Activated CD8-positive, alpha-beta memory T cell treated with anti-CD3 and anti-CD28 coated beads, Interleukin-2, amount 10 ng/mL, durations not matched to agents 7 days and 5 days (primary cell): ENCODE measurements at regions not wholly inside any gene's neighbourhood (a gene's known extent, or its start where the extent isn't known, plus 50 kb on each side); places are given as distances from the start of the nearest gene placed in this dataset.

Experiments
- ATAC-seq: fragments of 150-1000 bp; cut with Tn5 transposase; one replicate; pipeline ENCODE4 v1.10.0; 2021; ENCODE audit warnings: moderate library complexity
- CTCF ChIA-PET: fragments of 350-600 bp; sonication (Branson Sonifier 250); formaldehyde crosslinking; loops from one replicate; lab custom pipeline; 2021; ENCODE audit warnings: antibody characterized with exemption; lab: Charles Lee
- DNase-seq: peaks from one replicate; pipeline ENCODE4 v3.0.0-alpha.2; 2020
- H3K27ac Mint-ChIP-seq: one replicate; pipeline ENCODE4 v1.8.0; 2021; ENCODE audit warnings: mild to moderate bottlenecking, mixed read lengths
- H3K27me3 Mint-ChIP-seq: one replicate; pipeline ENCODE4 v1.8.0; 2021; ENCODE audit warnings: mixed read lengths
- H3K36me3 Mint-ChIP-seq: one replicate; pipeline ENCODE4 v1.8.0; 2021; ENCODE audit warnings: mild to moderate bottlenecking, mixed read lengths
- H3K4me1 Mint-ChIP-seq: one replicate; pipeline ENCODE4 v1.8.0; 2021; ENCODE audit warnings: mixed read lengths
- H3K4me3 Mint-ChIP-seq: one replicate; pipeline ENCODE4 v1.8.0; 2021; ENCODE audit warnings: mild to moderate bottlenecking, moderate library complexity, mixed read lengths
- H3K9me3 Mint-ChIP-seq: one replicate; pipeline ENCODE4 v1.8.0; 2022; ENCODE audit warnings: low read depth, mixed read lengths

DNA sequence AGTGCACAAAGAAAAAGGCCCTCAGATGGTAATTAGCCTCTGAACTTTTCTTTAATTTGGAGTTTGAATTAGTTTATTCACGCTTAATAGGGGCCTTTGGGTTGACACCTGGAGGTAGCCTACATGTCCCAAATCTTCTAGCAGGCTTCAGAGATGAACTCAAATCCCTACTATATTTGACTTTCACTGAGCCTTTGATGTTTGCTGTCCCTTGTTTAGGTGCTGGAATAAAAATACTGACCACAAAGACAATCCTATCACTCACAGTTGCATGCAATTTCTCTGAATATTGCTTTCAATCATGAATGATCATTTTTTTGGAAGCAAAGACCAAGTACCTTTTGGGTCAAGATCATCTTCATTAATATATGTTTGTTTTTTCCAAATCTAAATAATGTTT lies 564.0 kb upstream of the FANCL start:
- CTCF ChIA-PET: no interaction called here
- Mint-ChIP-seq H3K9me3 (peaks cover 4% of the 10 kb centered on the region), H3K36me3 (no peaks in the 10 kb centered on the region), H3K4me3 (no peak overlapping the region), H3K27me3 (no peaks in the 10 kb centered on the region), H3K4me1 (no peaks in the 10 kb centered on the region), H3K27ac (no peak overlapping the region)
- DNase-seq (no peak), ATAC-seq (no peak)

DNA sequence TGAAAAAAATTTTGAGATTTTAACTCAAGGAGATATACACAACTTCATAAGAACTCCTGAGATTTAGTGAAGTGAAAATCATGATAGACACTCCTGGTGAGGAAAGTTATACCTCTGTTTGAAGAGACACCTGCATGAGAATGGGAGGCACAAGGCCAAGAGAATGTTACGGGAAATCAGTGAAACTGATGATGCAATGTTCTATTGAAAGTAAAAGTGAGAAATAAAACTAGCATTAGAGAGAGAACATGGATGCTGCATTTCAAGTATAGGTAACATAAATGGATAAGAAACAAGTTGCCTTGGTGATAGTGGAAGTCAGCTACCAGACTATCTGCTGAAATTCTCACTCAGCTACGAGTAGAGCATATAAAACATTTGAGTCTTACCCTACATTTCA lies 562.1 kb upstream of the FANCL start:
- Mint-ChIP-seq H3K27me3 (no peaks in the 10 kb centered on the region), H3K4me1 (no peaks in the 10 kb centered on the region), H3K9me3 (peaks cover 4% of the 10 kb centered on the region), H3K4me3 (no peak overlapping the region), H3K27ac (no peak overlapping the region), H3K36me3 (no peaks in the 10 kb centered on the region)
- DNase-seq: no peak
- CTCF ChIA-PET: no interaction called here
- no peak for ATAC-seq

DNA sequence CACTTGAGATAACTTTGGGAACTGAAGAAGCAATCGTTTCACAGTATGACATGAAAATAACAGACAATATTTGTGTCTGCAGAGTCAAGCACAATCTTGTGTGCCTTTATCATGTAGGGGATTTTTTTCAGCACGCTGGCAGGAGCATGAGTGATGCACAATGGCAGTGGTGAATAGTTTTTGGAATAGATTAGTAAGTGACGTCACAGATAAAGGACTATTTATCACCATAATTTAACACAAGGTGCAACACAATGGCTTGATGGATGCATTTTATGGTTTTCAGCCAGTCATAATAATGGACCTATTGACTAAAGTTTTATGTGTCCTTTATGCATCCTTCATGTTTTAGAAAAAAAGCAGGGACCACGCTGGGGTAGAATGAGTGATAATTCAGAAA lies 559.8 kb upstream of the FANCL start:
- ATAC-seq: no peak
- no peak overlapping the region for H3K27ac Mint-ChIP-seq
- no peak for DNase-seq
- peaks cover 4% of the 10 kb centered on the region for H3K9me3 Mint-ChIP-seq
- H3K36me3 Mint-ChIP-seq: no peaks in the 10 kb centered on the region
- H3K27me3 Mint-ChIP-seq: no peaks in the 10 kb centered on the region
- CTCF ChIA-PET: no interaction called here
- no peak overlapping the region for H3K4me3 Mint-ChIP-seq
- H3K4me1 Mint-ChIP-seq: no peaks in the 10 kb centered on the region

DNA sequence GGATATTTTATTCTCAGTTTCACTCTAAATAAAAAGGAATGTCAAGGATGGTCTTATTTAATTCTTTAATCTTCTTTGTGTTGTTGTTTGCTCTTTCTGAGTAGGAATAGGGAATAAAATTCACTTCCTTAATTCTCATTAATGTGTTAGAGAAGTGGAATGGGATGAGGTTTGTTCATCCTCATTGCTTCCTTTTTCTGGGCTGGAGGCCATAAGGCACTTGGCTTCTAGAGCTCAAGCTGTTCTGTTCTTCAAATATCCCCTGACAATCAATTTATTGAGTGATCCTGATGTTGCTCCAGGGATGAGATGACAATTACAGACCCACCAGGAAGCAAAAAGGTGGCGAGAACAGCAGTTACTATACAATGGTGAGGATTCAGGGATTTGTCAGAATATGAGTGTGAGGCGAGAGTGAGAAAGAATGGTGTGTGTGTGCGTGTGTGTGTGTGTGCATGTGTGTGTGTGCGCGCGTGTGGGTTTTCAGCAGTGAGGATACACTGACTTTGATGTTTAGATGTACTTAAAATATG lies 557.6 kb upstream of the FANCL start:
- Mint-ChIP-seq H3K4me1 (no peaks in the 10 kb centered on the region), H3K27ac (no peak overlapping the region), H3K36me3 (no peaks in the 10 kb centered on the region), H3K27me3 (no peaks in the 10 kb centered on the region), H3K4me3 (no peak overlapping the region), H3K9me3 (no peaks in the 10 kb centered on the region)
- DNase-seq (no peak), ATAC-seq (no peak)
- CTCF ChIA-PET: no interaction called here

DNA sequence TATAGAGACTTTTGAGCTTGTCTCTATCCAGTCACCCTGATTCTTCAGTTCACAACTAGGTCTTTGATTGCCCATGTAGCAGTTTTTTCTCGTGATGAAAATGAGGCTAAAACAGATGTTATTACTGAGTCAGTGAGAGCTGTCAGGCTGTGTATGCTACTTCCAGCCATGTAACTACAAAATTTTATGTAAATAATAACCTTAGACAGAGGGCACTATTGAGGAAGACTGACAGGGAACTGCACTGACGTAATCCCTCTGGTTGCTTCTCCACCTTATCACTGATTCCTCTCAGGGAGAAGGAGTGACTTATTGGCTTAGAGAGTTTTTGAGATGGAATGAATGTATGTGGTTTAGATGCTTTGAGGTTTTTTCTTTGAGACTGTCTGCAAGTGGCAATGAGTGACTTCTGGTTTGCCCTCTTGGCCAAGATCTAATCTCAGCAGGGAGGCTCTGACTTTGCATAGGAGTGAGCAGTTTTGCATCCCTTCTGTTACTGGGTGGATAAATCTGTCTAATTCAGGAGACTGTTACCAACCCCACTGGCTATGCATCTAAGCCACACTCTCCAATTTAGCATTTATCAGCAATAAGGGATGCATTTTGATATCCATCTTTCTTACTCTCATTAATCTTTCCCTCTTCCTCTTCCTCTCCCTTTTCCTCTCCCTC lies 555.2 kb upstream of the FANCL start:
- H3K4me1 Mint-ChIP-seq: no peaks in the 10 kb centered on the region
- H3K36me3 Mint-ChIP-seq: no peaks in the 10 kb centered on the region
- H3K27ac Mint-ChIP-seq: no peak overlapping the region
- CTCF ChIA-PET: no interaction called here
- DNase-seq (no peak), ATAC-seq (no peak)
- H3K9me3 Mint-ChIP-seq: no peaks in the 10 kb centered on the region
- H3K4me3 Mint-ChIP-seq: no peak overlapping the region
- no peaks in the 10 kb centered on the region for H3K27me3 Mint-ChIP-seq

DNA sequence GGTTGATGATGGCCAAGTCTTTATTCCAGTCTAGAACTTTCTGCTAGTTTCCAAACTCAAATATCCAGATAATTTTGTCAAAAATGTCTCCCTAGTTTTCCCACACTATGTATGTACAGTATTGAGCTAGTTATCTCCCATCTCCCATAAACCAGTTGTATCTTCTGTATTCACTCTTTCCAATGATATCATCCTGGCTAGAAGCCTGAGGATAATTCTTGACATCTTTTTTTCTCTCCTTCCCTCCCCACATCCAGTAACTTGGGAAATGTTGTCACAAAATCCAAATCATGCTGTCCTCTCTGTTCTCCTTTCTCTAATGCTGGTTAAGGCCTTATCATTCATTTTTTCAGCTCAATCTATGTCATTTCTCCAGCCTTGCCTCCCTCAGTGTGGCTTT lies 553.8 kb upstream of the FANCL start:
- Mint-ChIP-seq H3K27ac (no peak overlapping the region), H3K27me3 (no peaks in the 10 kb centered on the region), H3K9me3 (no peaks in the 10 kb centered on the region), H3K36me3 (no peaks in the 10 kb centered on the region), H3K4me1 (no peaks in the 10 kb centered on the region), H3K4me3 (no peak overlapping the region)
- ATAC-seq (no peak), DNase-seq (no peak)
- CTCF ChIA-PET: no interaction called here

DNA sequence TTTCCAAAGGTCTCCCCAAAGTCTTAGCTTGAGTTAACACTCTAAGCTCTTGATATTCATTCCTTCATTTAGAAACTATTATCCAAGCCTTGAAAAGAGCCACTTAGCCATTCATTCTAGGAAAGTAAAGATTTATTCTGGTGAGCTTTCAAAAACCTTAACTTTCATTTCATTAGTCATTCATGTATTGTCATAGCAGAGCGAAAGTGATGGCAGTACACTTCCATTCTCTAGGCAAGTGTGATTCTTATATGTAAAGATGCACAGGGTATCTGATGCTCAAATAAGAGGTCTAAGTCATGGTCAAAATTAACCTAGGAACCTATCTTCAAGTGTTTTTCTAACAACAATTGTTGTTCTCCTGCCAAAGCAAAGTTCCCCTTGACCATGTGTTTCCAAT lies 553.0 kb upstream of the FANCL start:
- Mint-ChIP-seq H3K27ac (no peak overlapping the region), H3K4me3 (no peak overlapping the region), H3K9me3 (no peaks in the 10 kb centered on the region), H3K27me3 (no peaks in the 10 kb centered on the region), H3K4me1 (no peaks in the 10 kb centered on the region), H3K36me3 (no peaks in the 10 kb centered on the region)
- DNase-seq (no peak), ATAC-seq (no peak)
- CTCF ChIA-PET: no interaction called here

DNA sequence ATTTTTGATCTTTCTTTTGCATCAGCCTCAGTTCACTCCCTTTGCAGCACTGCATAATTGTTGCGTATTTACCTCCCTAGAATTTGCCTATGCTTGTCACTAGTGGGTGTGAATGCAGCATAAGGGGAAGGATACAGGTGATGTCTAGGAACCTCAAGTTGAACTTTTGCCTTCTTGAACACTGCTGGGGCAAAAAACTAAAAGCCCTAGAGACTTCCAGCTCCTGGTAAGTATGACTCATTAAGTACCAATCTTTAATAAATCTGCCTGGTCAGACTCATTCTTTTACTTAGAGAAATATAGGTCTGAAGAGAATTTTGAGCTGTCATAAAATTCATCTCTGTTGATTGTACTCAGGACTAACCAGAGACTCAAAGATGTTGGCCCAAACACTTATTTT lies 547.3 kb upstream of the FANCL start:
- Mint-ChIP-seq H3K9me3 (peaks cover 3% of the 10 kb centered on the region), H3K36me3 (no peaks in the 10 kb centered on the region), H3K27ac (no peak overlapping the region), H3K27me3 (no peaks in the 10 kb centered on the region), H3K4me1 (no peaks in the 10 kb centered on the region), H3K4me3 (no peak overlapping the region)
- CTCF ChIA-PET: no interaction called here
- DNase-seq: no peak
- ATAC-seq: no peak

DNA sequence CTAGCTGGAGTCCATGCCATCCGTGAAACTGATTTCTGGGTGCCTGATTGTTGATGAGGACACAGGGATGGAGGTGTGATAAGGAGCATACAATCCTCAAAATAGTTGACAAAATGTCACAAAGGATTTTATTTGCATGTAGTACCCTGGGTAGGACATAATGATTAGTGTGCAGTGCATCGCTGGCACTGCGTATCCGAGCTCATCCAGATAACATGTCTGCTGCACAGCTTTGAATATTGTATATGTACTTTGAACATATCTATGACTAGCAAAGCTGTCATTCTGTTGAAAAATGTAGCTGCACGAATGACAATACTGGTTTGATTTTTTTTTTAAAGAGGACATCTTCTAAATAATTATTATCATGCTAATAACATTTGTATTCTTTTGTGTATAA lies 529.7 kb upstream of the FANCL start:
- no peak overlapping the region for H3K27ac Mint-ChIP-seq
- H3K4me3 Mint-ChIP-seq: no peak overlapping the region
- DNase-seq: no peak
- H3K4me1 Mint-ChIP-seq: no peaks in the 10 kb centered on the region
- no peaks in the 10 kb centered on the region for H3K9me3 Mint-ChIP-seq
- H3K36me3 Mint-ChIP-seq: no peaks in the 10 kb centered on the region
- ATAC-seq: no peak
- CTCF ChIA-PET: no interaction called here
- H3K27me3 Mint-ChIP-seq: peaks cover 2% of the 10 kb centered on the region

DNA sequence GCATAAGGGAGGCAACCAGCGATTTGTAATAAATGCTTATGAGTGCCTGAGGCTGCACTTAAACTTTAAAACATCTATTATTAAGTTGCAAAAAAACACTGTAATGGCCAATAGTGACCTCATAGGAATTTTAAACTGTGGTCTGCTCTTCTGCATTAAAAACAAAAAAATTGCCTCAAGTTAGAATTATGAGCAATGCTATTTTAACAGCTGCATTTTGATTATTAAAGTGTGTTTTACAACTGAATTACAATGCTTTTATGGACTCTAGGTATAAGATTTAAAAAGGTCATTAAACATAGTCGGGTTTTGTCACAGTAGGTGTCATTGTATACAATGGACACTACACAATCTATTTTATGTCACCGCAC lies 528.7 kb upstream of the FANCL start:
- no peak for ATAC-seq
- CTCF ChIA-PET: no interaction called here

DNA sequence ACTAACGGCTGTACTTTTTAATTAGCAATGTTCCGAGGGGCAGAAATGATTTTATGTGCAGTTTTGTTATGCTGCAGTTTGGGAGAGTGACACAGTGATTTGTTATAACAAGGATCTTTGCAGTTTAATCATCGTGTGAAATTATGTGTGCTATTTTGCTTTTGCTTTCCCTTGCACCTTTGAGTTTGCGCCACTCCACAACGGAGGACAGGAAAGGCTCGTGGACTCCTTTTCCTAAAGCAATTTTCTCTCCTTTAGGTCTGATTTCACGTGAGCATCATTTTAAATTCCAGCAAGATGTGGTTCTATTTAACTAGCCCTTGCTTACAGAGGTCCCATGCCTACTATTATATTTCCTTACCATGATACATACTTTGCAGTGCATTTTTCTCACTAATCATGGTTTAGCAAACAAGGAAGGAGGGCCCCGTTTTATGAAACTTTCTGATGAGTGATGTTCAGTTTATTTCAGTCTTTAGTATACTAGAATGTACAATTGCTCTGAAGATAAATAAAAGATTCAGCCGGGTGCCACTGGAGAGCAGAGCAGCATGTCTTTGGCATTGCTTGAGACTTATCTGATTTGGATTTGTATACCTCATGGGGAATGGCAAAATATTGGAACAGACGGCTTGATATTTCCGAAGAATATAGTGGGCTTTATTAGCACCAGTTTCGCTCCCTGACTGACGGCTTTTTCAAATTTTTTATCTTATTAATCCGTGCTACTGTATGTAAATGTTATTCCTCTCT lies 528.2 kb upstream of the FANCL start:
- H3K36me3 Mint-ChIP-seq: no peaks in the 10 kb centered on the region
- no peak for ATAC-seq
- H3K27ac Mint-ChIP-seq: no peak overlapping the region
- CTCF ChIA-PET: no interaction called here
- H3K9me3 Mint-ChIP-seq: no peaks in the 10 kb centered on the region
- peaks cover 2% of the 10 kb centered on the region for H3K27me3 Mint-ChIP-seq
- peaks cover 2% of the 10 kb centered on the region for H3K4me1 Mint-ChIP-seq
- no peak overlapping the region for H3K4me3 Mint-ChIP-seq
- no peak for DNase-seq

More for the DNA sequence above, 528.7 kb upstream of the FANCL start:
- H3K4me3 Mint-ChIP-seq: no peak overlapping the region
- no peaks in the 10 kb centered on the region for H3K4me1 Mint-ChIP-seq
- DNase-seq: no peak
- peaks cover 2% of the 10 kb centered on the region for H3K27me3 Mint-ChIP-seq
- no peaks in the 10 kb centered on the region for H3K9me3 Mint-ChIP-seq
- no peak overlapping the region for H3K27ac Mint-ChIP-seq
- no peaks in the 10 kb centered on the region for H3K36me3 Mint-ChIP-seq

DNA sequence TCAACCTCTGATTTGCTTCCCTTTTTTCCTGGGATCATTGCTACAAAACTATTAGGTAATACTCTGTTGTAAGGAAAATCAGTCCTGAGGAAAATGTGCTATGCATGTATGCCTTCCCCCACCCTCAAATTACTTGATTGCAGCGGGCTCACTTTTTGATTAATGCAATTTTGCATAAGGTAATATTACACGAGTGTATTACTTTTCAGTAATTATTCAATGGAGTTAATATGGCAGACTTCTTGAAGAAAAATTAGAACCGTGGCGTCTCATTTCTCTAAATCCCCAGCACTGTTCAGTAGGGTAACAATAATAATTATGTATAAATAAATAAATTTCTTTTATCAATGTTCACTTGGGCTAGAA lies 527.6 kb upstream of the FANCL start:
- H3K4me1 Mint-ChIP-seq: peaks cover 2% of the 10 kb centered on the region
- H3K27me3 Mint-ChIP-seq: peaks cover 2% of the 10 kb centered on the region
- ATAC-seq (no peak), DNase-seq (no peak)
- H3K9me3 Mint-ChIP-seq: no peaks in the 10 kb centered on the region
- no peak overlapping the region for H3K27ac Mint-ChIP-seq
- H3K4me3 Mint-ChIP-seq: no peak overlapping the region
- CTCF ChIA-PET: no interaction called here
- H3K36me3 Mint-ChIP-seq: no peaks in the 10 kb centered on the region

DNA sequence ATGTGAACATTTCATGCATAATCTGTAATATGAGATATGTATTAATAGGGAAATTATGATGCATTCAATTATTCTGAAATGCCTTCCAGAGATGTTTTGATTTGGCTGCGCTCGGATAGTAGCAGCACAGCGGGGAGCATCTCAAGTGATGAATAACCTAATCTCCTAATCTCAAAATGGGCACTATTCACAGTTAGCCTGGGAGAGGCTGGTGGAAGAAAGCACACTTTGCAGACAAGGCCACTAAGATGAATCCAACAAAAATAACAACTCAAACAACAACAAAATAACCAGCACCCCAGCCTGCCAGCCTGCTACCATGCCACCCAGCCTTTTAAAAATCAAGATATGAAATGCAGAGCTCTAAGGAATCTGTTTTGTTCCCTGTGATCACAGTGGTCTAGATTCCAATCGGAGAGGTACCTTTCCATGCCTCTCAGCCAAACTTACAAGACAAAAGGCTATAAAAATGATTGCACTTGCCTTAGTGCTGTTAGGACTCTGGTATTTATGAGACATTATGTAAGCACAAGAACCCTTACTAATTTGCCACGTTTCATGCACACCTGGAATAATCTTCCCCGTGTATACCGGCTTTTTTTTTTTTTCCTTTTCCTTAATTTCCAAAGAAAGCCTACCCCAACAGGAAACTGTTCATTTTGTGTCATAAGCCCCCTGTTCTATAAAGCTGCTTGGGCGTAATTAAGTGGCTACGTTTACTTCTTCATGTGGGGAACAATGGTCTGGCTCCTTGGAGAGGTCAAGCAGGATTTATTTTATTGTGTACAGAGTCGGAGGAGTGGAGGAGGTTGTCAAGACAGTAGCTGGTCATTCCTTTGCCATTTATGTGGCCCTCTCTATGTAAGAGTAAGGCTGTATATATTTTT lies 526.9 kb upstream of the FANCL start:
- no peak for DNase-seq
- ATAC-seq: no peak
- Mint-ChIP-seq H3K27me3 (peaks cover 2% of the 10 kb centered on the region), H3K4me3 (no peak overlapping the region), H3K9me3 (no peaks in the 10 kb centered on the region), H3K4me1 (peaks cover 2% of the 10 kb centered on the region), H3K36me3 (no peaks in the 10 kb centered on the region), H3K27ac (no peak overlapping the region)
- CTCF ChIA-PET: no interaction called here
